ENCODE measurements at regions not wholly inside any gene's neighbourhood (a gene's known extent, or its start where the extent isn't known, plus 50 kb on each side); places are given as distances from the start of the nearest gene placed in this dataset.
"Not testable (repeated sequence)": the region's sequence is repeated elsewhere in the genome, so short reads cannot be mapped to it uniquely, and the experiment has no call there.

DNA sequence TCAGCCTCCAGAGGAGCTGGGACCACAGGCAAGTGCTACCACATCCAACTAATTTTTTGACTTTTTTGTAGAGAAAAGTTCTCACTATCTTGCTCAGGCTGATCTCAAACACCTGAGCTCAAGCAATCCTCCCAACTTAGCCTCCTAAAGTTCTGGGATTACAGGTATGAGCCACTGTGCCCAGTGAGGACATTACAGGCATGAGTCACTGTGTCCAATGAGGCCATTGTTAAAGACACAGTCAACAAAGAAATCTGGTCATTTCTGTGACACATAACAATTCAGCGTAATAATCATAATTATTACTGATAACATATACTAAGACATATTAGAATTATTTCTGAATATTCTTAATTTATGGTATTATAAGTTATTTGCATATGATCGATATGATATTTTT lies 463.4 kb upstream of the NDN start:
- intact Hi-C loops (cut with DNase I; ENCODE audit: low total_unique reads): no loop called here
- TF ChIP-seq, protein P1, sequence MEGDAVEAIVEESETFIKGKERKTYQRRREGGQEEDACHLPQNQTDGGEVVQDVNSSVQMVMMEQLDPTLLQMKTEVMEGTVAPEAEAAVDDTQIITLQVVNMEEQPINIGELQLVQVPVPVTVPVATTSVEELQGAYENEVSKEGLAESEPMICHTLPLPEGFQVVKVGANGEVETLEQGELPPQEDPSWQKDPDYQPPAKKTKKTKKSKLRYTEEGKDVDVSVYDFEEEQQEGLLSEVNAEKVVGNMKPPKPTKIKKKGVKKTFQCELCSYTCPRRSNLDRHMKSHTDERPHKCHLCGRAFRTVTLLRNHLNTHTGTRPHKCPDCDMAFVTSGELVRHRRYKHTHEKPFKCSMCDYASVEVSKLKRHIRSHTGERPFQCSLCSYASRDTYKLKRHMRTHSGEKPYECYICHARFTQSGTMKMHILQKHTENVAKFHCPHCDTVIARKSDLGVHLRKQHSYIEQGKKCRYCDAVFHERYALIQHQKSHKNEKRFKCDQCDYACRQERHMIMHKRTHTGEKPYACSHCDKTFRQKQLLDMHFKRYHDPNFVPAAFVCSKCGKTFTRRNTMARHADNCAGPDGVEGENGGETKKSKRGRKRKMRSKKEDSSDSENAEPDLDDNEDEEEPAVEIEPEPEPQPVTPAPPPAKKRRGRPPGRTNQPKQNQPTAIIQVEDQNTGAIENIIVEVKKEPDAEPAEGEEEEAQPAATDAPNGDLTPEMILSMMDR (IDR thresholded peaks at IDR 0.05): no peak
- no peak for TF ChIP-seq POLR2A (IDR thresholded peaks at IDR 0.05)
- Histone ChIP-seq H3K27ac (no peak overlapping the region), H3K27me3 (no peaks in the 10 kb centered on the region), H3K36me3 (no peaks in the 10 kb centered on the region), H3K9me3 (no peaks in the 10 kb centered on the region), H3K4me1 (no peaks in the 10 kb centered on the region), H3K4me3 (no peak overlapping the region)
- DNase-seq: no peak

DNA sequence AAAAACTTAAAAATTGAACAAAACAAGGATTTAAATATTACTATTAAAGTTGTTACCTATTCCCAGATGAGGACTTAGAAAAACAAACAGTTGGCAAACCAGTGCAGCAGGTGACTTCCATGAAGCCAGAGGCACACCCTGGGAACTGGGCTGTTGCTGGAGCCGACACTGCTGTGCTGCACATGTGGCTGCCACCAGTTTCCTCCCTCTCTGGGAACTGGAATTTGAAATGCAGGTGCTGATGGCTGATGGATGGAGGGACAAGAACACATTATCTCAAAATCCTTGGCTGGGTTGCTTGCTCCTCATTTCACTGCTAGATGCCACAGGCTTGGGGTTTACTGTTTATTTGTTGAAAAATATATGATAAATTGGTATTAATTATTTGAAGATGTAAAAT lies 471.2 kb upstream of the NDN start:
- H3K27ac ChIP-seq; H3K36me3 ChIP-seq; H3K27me3 ChIP-seq; H3K9me3 ChIP-seq; H3K4me3 ChIP-seq; H3K4me1 ChIP-seq; DNase-seq; intact Hi-C loops (cut with DNase I; ENCODE audit: low total_unique reads): not testable (repeated sequence)

DNA sequence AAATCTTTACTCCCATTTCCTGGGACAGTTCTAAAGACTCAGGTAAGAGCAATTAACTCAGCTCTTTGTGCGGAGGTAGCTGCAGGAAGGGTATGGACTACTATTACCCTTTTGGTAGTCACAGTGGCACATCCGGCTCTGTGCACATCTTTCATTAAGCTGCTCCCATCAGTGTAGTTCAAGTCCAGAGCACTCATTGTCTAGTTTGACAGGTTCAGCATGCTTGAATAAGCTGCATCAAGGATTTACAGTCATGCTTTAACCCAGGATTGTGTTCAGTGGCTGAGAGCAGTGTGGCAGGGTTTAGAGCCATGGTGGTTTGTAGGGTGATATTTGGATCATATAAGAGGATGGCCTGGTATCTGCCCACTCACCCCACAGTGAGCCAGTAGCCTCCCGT lies 478.4 kb upstream of the NDN start:
- H3K4me3 ChIP-seq; H3K27ac ChIP-seq; H3K9me3 ChIP-seq; H3K36me3 ChIP-seq; H3K27me3 ChIP-seq; intact Hi-C loops (cut with DNase I; ENCODE audit: low total_unique reads); H3K4me1 ChIP-seq; DNase-seq: not testable (repeated sequence)

DNA sequence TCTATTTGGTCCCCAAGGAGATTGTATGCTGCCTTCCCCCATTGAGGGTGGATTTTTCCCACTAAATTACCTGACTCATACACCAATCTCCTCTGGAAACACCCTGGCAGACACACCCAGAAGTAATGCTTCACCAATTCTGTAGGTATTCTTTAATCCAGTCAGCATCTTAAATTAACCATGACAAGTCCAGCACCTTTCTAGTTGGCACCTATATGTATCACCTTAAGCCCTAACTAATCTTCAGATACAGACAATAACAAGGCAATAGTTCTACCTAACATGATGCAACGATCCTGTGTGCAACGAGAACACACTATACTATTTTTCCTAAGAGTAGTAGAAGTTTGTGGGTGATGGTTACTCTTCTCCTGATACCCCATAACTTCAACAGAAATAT lies 473.3 kb upstream of the NPAP1 start:
- H3K36me3 ChIP-seq; DNase-seq; H3K4me3 ChIP-seq; H3K27me3 ChIP-seq; H3K27ac ChIP-seq; H3K9me3 ChIP-seq; H3K4me1 ChIP-seq; intact Hi-C loops (cut with DNase I; ENCODE audit: low total_unique reads): not testable (repeated sequence)

DNA sequence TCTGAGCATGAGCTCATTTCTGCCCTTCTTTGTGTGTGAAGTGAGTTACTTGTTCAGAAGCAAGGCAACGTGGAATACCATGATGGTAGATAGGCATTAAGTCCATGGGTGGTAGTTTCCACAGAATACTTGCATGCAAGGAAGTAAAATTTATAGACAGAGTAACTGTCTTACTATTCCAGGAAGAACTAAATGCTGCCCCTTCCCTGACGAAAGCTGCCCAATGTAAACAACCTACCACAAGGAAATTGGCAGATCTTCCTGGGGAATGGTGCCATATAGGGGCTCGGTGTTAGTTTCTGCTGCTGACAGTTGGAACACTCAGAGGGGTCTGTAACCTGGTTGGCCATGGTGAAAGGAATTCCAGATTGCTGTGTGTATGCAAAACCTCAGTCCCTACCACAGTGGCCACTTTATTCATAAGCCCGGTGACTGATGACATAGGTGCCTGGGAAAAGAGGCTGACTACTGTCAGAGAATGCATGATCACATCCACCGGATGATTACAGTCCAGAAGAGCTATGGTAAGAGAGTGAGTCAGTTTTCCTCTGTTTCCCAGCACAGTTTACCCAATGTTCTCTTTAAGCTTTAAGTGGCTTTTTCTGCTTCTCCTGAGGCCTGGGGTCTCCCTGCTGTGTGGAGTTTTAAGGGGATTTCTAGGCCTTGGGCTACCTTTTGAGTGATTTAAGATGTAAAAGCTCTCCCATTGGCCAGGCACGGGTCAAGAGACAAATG lies 463.7 kb upstream of the NPAP1 start:
- H3K4me3 ChIP-seq; intact Hi-C loops (cut with DNase I; ENCODE audit: low total_unique reads); H3K9me3 ChIP-seq; H3K4me1 ChIP-seq; H3K27ac ChIP-seq; DNase-seq; H3K27me3 ChIP-seq; H3K36me3 ChIP-seq: not testable (repeated sequence)

DNA sequence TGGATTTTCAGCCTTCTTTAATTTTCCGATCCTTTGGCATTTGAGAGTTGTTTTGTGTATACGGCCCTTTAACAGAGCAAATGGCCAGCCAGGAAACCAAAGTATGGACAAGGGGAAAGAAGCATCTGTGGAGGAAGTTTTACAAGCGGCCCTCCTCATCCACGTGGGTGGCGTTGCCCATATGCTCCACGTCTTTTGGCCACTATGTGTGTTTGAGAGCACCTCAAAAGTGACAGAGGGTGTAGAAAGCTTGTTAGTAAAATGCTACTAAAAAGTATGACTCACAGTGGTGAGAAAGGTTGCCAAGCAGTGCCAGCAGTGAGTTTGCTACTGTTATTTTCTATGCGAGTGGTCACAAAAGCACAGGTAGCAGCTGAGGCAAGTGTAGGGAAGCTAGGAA lies 451.8 kb upstream of the NPAP1 start:
- intact Hi-C loops (cut with DNase I; ENCODE audit: low total_unique reads): no loop called here
- Histone ChIP-seq H3K9me3 (no peaks in the 10 kb centered on the region), H3K27ac (no peak overlapping the region), H3K4me1 (no peaks in the 10 kb centered on the region), H3K27me3 (no peaks in the 10 kb centered on the region), H3K4me3 (no peak overlapping the region), H3K36me3 (no peaks in the 10 kb centered on the region)
- TF ChIP-seq POLR2A (IDR thresholded peaks at IDR 0.05): no peak
- TF ChIP-seq, protein P1 (IDR thresholded peaks at IDR 0.05): no peak
- DNase-seq: no peak

DNA sequence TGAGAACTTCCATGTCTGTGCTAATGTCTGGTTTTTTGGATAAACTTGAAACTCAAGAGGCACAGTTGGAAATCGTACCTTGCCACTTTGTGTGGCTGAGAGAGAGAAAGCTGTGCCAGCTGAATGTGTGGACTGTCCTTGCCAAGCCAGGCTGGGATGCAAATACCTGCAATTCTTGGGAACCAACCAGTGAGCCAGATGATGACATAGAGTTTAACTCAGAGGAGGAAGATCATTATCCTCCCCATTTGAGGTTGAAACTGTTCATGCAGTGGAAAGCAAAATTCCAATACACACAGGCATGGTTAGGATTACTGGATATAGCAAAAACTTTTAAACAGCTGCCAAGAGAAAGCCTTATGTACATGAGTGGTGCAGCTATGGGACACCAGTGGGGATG lies 451.4 kb upstream of the NPAP1 start:
- Histone ChIP-seq H3K4me3 (no peak overlapping the region), H3K27me3 (no peaks in the 10 kb centered on the region), H3K4me1 (no peaks in the 10 kb centered on the region), H3K27ac (no peak overlapping the region), H3K36me3 (no peaks in the 10 kb centered on the region), H3K9me3 (no peaks in the 10 kb centered on the region)
- intact Hi-C loops (cut with DNase I; ENCODE audit: low total_unique reads): no loop called here
- DNase-seq: no peak
- TF ChIP-seq, protein P1 (IDR thresholded peaks at IDR 0.05): no peak
- TF ChIP-seq POLR2A (IDR thresholded peaks at IDR 0.05): no peak

DNA sequence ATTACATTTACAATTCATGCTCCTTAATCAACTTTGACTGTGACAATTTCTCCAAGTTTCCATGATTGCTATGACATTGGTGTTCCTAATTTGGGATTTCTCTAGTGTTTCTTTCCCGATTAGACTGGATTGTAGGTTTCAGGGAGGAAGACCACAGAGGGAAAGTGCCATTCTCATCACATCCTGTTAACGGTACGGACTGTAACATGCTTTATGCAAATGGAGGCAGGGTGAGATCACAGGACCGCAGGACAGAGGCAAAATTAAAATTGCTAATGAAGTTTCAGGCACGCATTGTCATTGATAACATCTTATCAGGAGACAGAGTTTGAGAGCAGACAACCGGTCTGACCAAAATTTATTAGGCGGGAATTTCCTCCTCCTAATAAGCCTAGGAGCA lies 446.7 kb upstream of the NPAP1 start:
- intact Hi-C loops (cut with DNase I; ENCODE audit: low total_unique reads); H3K9me3 ChIP-seq; H3K27ac ChIP-seq; H3K27me3 ChIP-seq; DNase-seq; H3K4me3 ChIP-seq; H3K4me1 ChIP-seq; H3K36me3 ChIP-seq: not testable (repeated sequence)

DNA sequence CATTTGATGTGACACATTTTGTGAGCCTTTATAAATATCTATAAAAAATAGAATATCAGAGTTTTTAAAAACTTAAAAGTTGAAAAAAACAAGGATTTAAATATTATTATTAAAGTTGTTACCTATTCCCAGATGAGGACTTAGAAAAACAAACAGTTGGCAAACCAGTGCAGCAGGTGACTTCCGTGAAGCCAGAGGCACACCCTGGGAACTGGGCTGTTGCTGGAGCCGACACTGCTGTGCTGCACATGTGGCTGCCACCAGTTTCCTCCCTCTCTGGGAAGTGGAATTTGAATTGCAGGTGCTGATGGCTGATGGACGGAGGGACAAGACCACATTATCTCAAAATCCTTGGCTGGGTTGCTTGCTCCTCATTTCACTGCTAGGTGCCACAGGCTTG lies 442.4 kb upstream of the NPAP1 start:
- H3K4me3 ChIP-seq; DNase-seq; H3K9me3 ChIP-seq; H3K27me3 ChIP-seq; intact Hi-C loops (cut with DNase I; ENCODE audit: low total_unique reads); H3K4me1 ChIP-seq; H3K27ac ChIP-seq; H3K36me3 ChIP-seq: not testable (repeated sequence)

DNA sequence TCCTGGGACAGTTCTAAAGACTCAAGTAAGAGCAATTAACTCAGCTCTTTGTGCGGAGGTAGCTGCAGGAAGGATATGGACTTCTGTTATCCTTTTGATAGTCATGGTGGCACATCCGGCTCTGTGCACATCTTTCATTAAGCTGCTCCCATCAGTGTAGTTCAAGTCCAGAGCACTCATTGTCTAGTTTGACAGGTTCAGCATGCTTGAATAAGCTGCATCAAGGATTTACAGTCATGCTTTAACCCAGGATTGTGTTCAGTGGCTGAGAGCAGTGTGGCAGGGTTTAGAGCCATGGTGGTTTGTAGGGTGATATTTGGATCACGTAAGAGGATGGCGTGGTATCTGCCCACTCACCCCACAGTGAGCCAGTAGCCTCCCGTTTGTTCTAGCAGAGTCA lies 435.0 kb upstream of the NPAP1 start:
- H3K27me3 ChIP-seq; intact Hi-C loops (cut with DNase I; ENCODE audit: low total_unique reads); DNase-seq; H3K4me3 ChIP-seq; H3K9me3 ChIP-seq; H3K27ac ChIP-seq; H3K36me3 ChIP-seq; H3K4me1 ChIP-seq: not testable (repeated sequence)

DNA sequence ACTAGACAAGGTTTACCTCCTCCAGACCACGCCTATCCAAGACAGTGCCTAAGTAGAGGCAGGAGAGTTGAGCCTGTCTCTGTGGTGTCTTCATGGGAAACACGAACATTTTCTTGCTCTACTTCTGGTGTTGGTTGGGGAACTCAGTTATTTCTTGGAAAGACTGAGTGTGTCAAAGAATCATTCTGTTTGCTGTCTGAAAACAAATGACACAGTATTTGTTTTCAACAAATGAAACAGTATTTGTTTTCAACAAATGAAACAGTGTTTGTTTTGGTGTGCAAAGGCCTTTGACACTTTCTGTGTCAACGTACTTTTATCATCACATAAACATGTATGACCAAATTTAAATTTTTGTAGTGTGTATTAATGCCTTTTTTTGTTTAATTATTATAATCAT lies 416.5 kb upstream of the NPAP1 start:
- H3K27ac ChIP-seq; DNase-seq; H3K4me3 ChIP-seq; H3K36me3 ChIP-seq; H3K27me3 ChIP-seq; H3K9me3 ChIP-seq; intact Hi-C loops (cut with DNase I; ENCODE audit: low total_unique reads); H3K4me1 ChIP-seq: not testable (repeated sequence)

All from uterus (tissue), 3 donors.